SK-N-SH (cell line): ENCODE measurements at regions not wholly inside any gene's neighbourhood (a gene's known extent, or its start where the extent isn't known, plus 50 kb on each side); places are given as distances from the start of the nearest gene placed in this dataset.

Experiments
- CTCF ChIP-seq: fragments of 200-600 bp; sonication (generic); IDR thresholded peaks from 2 replicates; pipeline ENCODE4 v1.6.1; 2017; ENCODE audit warnings: antibody characterized with exemption, mild to moderate bottlenecking, moderate library complexity
- FOXM1 ChIP-seq: IDR thresholded peaks from 2 replicates; pipeline ENCODE4 v1.4.0; 2012; ENCODE audit warnings: low read depth, mild to moderate bottlenecking
- MAX ChIP-seq: IDR thresholded peaks from 2 replicates; pipeline ENCODE4 v1.4.0; 2012; ENCODE audit warnings: low read depth
- MXI1 ChIP-seq: IDR thresholded peaks from 2 replicates; pipeline ENCODE4 v1.6.1; 2012; ENCODE audit warnings: mild to moderate bottlenecking, low read depth, low read length, improper control_type of control experiment
- POLR2AphosphoS5 ChIP-seq: IDR thresholded peaks from 2 replicates; pipeline ENCODE4 v1.6.1; 2012; ENCODE audit warnings: low read depth, low read length
- RCOR1 ChIP-seq: fragments of 150-350 bp; IDR thresholded peaks from 2 replicates; pipeline ENCODE4 v1.6.1; 2017; ENCODE audit warnings: antibody characterized with exemption, low read length
- REST ChIP-seq: IDR thresholded peaks from 2 replicates; pipeline ENCODE4 v1.6.1; 2012; ENCODE audit warnings: mild to moderate bottlenecking, low read depth, low read length, moderate library complexity
- SMC3 ChIP-seq: IDR thresholded peaks from 2 replicates; pipeline ENCODE4 v1.6.1; 2012; ENCODE audit warnings: low read depth, low read length, improper control_type of control experiment

- TF ChIP-seq RCOR1 (no peak), POLR2AphosphoS5 (no peak), CTCF (no peak), MAX (no peak), SMC3 (no peak), REST (no peak), MXI1 (no peak), FOXM1 (no peak)
Observed at GRCh38 chr2:234296991-234297390, 199.9 kb downstream of the ARL4C start.
